ENCODE measurements at regions not wholly inside any gene's neighbourhood (a gene's known extent, or its start where the extent isn't known, plus 50 kb on each side); places are given as distances from the start of the nearest gene placed in this dataset.
A peak's percentile ranks its signal among the peaks of the same experiment; 100 is the strongest.

DNA sequence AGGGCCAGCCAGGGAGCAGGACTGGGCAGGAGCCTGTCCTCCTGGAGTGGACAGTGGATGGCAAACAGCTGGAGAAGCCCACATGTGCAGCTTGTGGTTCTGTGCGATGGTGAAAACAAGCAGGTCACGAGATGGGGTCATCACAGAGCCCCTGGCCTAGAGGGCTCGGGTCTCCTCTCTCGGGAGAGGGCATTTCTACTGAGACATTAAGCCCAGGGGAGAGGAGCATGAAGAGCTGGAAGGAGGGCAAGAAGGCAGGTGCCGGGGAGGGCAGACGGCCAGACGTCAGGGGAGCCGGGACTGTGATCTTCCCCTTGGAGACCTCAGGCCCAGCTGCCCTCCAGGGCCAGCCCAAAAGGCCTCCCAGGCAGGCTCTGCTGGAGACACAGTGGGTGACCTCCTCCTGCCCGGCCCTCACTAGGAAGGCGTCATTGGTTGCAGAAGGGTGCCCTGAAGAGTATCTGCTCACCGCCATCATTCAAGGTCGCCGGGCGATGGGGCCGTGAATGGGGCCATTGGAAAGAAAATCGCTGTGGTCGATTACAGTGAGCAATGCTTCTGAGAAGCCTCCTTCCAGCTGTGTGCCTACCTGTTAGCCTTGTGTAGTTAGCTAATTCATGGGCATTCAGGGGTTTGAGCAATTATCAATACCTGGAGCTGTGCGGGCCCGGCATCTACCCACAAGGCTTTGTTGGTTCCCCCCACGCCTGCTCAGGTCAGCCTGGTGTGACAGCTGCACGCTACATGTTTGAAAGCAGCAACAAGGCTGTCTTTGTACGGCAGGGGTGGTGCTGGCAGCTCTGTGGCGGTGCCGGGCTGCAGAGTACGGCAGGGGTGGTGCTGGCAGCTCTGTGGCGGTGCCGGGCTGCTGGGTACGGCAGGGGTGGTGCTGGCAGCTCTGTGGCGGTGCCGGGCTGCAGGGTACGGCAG lies 72.3 kb upstream of the ACTRT2 start:
- peaks cover 57% of the 10 kb centered on the region for H3K4me1 Mint-ChIP-seq
- intact Hi-C loops (cut with micrococcal nuclease), result no loop called here
- peaks cover 11% of the 10 kb centered on the region for H3K9me3 Mint-ChIP-seq
- TF ChIP-seq, protein P1, sequence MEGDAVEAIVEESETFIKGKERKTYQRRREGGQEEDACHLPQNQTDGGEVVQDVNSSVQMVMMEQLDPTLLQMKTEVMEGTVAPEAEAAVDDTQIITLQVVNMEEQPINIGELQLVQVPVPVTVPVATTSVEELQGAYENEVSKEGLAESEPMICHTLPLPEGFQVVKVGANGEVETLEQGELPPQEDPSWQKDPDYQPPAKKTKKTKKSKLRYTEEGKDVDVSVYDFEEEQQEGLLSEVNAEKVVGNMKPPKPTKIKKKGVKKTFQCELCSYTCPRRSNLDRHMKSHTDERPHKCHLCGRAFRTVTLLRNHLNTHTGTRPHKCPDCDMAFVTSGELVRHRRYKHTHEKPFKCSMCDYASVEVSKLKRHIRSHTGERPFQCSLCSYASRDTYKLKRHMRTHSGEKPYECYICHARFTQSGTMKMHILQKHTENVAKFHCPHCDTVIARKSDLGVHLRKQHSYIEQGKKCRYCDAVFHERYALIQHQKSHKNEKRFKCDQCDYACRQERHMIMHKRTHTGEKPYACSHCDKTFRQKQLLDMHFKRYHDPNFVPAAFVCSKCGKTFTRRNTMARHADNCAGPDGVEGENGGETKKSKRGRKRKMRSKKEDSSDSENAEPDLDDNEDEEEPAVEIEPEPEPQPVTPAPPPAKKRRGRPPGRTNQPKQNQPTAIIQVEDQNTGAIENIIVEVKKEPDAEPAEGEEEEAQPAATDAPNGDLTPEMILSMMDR (IDR thresholded peaks at IDR 0.05), result no peak
- H3K36me3 Mint-ChIP-seq (ENCODE audit: low read depth), result peaks cover 6% of the 10 kb centered on the region
- ChIA-PET CTCF (no interaction called here), POLR2A (no interaction called here)
- no peaks in the 10 kb centered on the region for H3K27me3 Mint-ChIP-seq
- H3K27ac Mint-ChIP-seq, result no peak overlapping the region
- DNase-seq (no peak), ATAC-seq (ENCODE audit: low read depth) (no peak)
- no peak overlapping the region for H3K4me3 Mint-ChIP-seq

DNA sequence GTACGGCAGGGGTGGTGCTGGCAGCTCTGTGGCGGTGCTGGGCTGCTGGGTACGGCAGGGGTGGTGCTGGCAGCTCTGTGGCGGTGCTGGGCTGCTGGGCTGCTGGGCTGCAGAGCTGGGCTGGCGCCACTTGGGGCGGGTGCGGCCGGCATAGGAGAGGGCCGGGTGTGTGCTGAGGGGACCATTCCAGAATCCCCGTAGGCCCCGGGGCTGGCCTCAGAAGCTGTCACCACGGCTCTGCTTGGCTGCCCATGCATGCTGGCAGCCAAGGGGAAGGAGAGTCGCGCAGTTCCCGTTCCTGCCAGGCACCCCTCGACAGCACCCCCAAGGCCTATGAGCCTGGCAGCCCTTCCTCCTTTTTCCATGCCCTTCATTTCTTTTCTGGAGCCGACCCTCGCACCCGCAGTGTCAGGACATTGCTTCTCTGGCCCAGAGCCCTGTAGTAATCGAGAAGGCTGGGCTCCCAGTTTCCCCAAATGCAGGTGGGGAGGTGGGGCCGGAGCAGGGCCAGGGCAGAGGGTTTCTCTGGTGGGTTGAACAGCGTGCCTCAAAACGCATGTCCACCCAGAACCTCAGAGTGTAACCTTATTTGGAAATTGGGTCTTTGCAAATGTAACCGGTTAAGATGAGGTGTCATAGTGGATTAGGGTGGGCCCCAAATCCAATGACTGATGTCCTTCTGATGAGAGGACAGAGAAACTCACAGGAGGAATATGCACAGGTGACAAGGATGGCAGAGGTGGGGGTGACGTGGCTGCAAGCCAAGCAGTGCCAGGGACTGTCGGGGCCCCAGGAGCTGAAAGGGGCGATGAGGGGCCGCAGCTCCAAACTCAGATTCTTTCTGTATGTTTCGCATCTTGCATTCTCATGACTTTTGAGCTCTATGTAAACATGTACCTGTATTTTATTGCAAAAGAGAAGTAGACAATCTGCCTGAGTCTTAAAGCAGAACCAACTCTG lies 71.0 kb upstream of the ACTRT2 start:
- ChIA-PET CTCF (no interaction called here), POLR2A (no interaction called here)
- Mint-ChIP-seq H3K27me3 (no peaks in the 10 kb centered on the region), H3K9me3 (peaks cover 17% of the 10 kb centered on the region), H3K4me3 (peak overlapping the region; percentile 11), H3K27ac (peak overlapping the region; percentile 24), H3K36me3 (ENCODE audit: low read depth) (peaks cover 12% of the 10 kb centered on the region), H3K4me1 (peaks cover 69% of the 10 kb centered on the region)
- intact Hi-C loops (cut with micrococcal nuclease), result no loop called here
- DNase-seq (no peak), ATAC-seq (ENCODE audit: low read depth) (peak; percentile 51)
- TF ChIP-seq, protein P1 (IDR thresholded peaks at IDR 0.05), result no peak

DNA sequence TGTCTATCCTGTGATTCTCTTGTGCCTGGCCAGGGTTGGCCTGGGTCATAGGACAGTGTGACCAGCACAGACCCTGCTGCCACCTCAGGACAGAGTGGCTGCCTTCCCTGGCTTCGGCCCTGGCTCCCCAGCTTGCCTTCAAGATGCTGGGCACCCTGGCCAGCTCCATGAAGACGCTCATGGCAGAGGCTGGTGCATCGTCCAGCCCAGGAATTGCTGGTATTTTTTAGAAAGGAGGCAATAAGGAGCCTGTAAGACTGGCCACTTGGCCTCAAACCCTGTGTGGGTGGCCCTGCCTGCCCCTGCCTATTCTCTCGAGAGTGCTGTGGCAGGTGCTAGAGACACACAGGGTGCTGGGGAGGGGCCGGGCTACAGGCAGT lies 70.4 kb upstream of the ACTRT2 start:
- intact Hi-C loops (cut with micrococcal nuclease), result no loop called here
- POLR2A ChIA-PET, result no interaction called here
- Mint-ChIP-seq H3K9me3 (peaks cover 20% of the 10 kb centered on the region), H3K27ac (peak overlapping the region; percentile 65), H3K27me3 (no peaks in the 10 kb centered on the region), H3K4me3 (no peak overlapping the region), H3K4me1 (peaks cover 74% of the 10 kb centered on the region), H3K36me3 (ENCODE audit: low read depth) (peaks cover 13% of the 10 kb centered on the region)
- TF ChIP-seq, protein P1 (IDR thresholded peaks at IDR 0.05), result no peak
- DNase-seq (no peak), ATAC-seq (ENCODE audit: low read depth) (no peak)
- CTCF ChIA-PET, result no interaction called here

DNA sequence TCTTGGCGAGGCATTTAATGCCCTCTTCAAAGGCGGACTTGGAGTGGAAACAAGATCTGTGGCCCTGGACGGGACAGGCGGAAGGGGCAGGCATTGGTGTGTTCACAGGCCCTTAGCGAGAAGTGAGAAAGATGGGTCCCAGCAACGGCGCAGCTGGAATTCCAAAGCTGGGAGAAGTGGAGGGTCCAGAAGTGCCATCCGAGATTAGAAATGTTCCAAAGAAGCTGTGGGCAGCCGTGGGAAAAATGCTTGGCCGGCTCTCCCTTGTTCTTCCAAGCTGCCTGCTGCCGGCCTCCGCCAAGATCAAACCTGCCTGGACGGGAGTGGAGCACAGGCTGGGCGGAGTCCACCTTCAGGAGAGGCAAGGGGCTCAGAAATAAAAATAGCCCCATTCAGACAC lies 69.4 kb upstream of the ACTRT2 start:
- POLR2A ChIA-PET, result no interaction called here

More for the DNA sequence above, 69.4 kb upstream of the ACTRT2 start:
- TF ChIP-seq, protein P1 (IDR thresholded peaks at IDR 0.05), result no peak
- intact Hi-C loops (cut with micrococcal nuclease), result no loop called here
- Mint-ChIP-seq H3K27me3 (no peaks in the 10 kb centered on the region), H3K9me3 (peaks cover 28% of the 10 kb centered on the region), H3K4me1 (peaks cover 81% of the 10 kb centered on the region), H3K4me3 (no peak overlapping the region), H3K36me3 (ENCODE audit: low read depth) (peaks cover 17% of the 10 kb centered on the region), H3K27ac (peak overlapping the region; percentile 88)
- no peak for DNase-seq
- no peak for ATAC-seq (ENCODE audit: low read depth)
- CTCF ChIA-PET, result no interaction called here

Measured in activated B cell treated with CpG ODN at 0.5 μM for 24 hours (primary cell).